ENCODE measurements at regions not wholly inside any gene's neighbourhood (a gene's known extent, or its start where the extent isn't known, plus 50 kb on each side); places are given as distances from the start of the nearest gene placed in this dataset.

GRCh38 chr6:66376001-66376400, 669.0 kb upstream of the EYS start:
- DNase-seq (ENCODE audit: low read depth): no peak
- no peak for TF ChIP-seq CTCF (IDR thresholded peaks at IDR 0.05; ENCODE audit: control insufficient read depth, insufficient read depth, low read depth, low read length, missing control alignments)

GRCh38 chr6:66369407-66369806, 662.4 kb upstream of the EYS start:
- TF ChIP-seq CTCF (IDR thresholded peaks at IDR 0.05; ENCODE audit: control insufficient read depth, insufficient read depth, low read depth, low read length, missing control alignments): no peak
- no peak for DNase-seq (ENCODE audit: low read depth)
- no peak overlapping the region for H3K4me3 ChIP-seq (ENCODE audit: control insufficient read depth, low read depth, low read length)

More at GRCh38 chr6:66376001-66376400, 669.0 kb upstream of the EYS start:
- H3K4me3 ChIP-seq (ENCODE audit: control insufficient read depth, low read depth, low read length): no peak overlapping the region

- DNase-seq (ENCODE audit: low read depth): no peak
- no peak for TF ChIP-seq CTCF (IDR thresholded peaks at IDR 0.05; ENCODE audit: control insufficient read depth, insufficient read depth, low read depth, low read length, missing control alignments)
- H3K4me3 ChIP-seq (ENCODE audit: control insufficient read depth, low read depth, low read length): no peak overlapping the region
Observed at GRCh38 chr6:66362888-66363287, 655.9 kb upstream of the EYS start.

GRCh38 chr6:66361886-66362285, 654.9 kb upstream of the EYS start:
- no peak for DNase-seq (ENCODE audit: low read depth)
- H3K4me3 ChIP-seq (ENCODE audit: control insufficient read depth, low read depth, low read length): no peak overlapping the region
- no peak for TF ChIP-seq CTCF (IDR thresholded peaks at IDR 0.05; ENCODE audit: control insufficient read depth, insufficient read depth, low read depth, low read length, missing control alignments)

GRCh38 chr6:66357781-66358180, 650.8 kb upstream of the EYS start:
- no peak overlapping the region for H3K4me3 ChIP-seq (ENCODE audit: control insufficient read depth, low read depth, low read length)
- TF ChIP-seq CTCF (IDR thresholded peaks at IDR 0.05; ENCODE audit: control insufficient read depth, insufficient read depth, low read depth, low read length, missing control alignments): no peak
- DNase-seq (ENCODE audit: low read depth): no peak

- TF ChIP-seq CTCF (IDR thresholded peaks at IDR 0.05; ENCODE audit: control insufficient read depth, insufficient read depth, low read depth, low read length, missing control alignments): no peak
- no peak overlapping the region for H3K4me3 ChIP-seq (ENCODE audit: control insufficient read depth, low read depth, low read length)
- DNase-seq (ENCODE audit: low read depth): no peak
Observed at GRCh38 chr6:66355471-66355870, 648.4 kb upstream of the EYS start.

- no peak for TF ChIP-seq CTCF (IDR thresholded peaks at IDR 0.05; ENCODE audit: control insufficient read depth, insufficient read depth, low read depth, low read length, missing control alignments)
- no peak overlapping the region for H3K4me3 ChIP-seq (ENCODE audit: control insufficient read depth, low read depth, low read length)
- no peak for DNase-seq (ENCODE audit: low read depth)
Observed at GRCh38 chr6:66344796-66345195, 637.8 kb upstream of the EYS start.

Data from AG09309 (cell line).